C4-2B (cell line): ENCODE measurements at regions not wholly inside any gene's neighbourhood (a gene's known extent, or its start where the extent isn't known, plus 50 kb on each side); places are given as distances from the start of the nearest gene placed in this dataset.

Source experiments
- ZFX ChIP-seq: fragments of 450-650 bp; IDR thresholded peaks from 2 replicates; pipeline ENCODE4 v1.6.1; 2017
- TF ChIP-seq, protein P1 (sequence below): fragments of 450-650 bp; conservative IDR thresholded peaks from 2 replicates; pipeline ENCODE4 v1.5.1; 2017; ENCODE audit warnings: mild to moderate bottlenecking

- TF ChIP-seq, protein P1, sequence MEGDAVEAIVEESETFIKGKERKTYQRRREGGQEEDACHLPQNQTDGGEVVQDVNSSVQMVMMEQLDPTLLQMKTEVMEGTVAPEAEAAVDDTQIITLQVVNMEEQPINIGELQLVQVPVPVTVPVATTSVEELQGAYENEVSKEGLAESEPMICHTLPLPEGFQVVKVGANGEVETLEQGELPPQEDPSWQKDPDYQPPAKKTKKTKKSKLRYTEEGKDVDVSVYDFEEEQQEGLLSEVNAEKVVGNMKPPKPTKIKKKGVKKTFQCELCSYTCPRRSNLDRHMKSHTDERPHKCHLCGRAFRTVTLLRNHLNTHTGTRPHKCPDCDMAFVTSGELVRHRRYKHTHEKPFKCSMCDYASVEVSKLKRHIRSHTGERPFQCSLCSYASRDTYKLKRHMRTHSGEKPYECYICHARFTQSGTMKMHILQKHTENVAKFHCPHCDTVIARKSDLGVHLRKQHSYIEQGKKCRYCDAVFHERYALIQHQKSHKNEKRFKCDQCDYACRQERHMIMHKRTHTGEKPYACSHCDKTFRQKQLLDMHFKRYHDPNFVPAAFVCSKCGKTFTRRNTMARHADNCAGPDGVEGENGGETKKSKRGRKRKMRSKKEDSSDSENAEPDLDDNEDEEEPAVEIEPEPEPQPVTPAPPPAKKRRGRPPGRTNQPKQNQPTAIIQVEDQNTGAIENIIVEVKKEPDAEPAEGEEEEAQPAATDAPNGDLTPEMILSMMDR = no peak
- no peak for TF ChIP-seq ZFX
Measured at GRCh38 chr13:78520425-78520824, 82.9 kb downstream of the POU4F1 start.
